PC-3 (cell line): ENCODE measurements at regions not wholly inside any gene's neighbourhood (a gene's known extent, or its start where the extent isn't known, plus 50 kb on each side); places are given as distances from the start of the nearest gene placed in this dataset.

Source experiments
- ATAC-seq: fragments of 200-7000 bp; cut with Tn5 transposase; 2 replicates; pipeline ENCODE4 v1.9.1; 2020; ENCODE audit warnings: mild to moderate bottlenecking, moderate library complexity
- BruUV-seq: library from RNA; stranded (reverse); fragments of 400-500 nt; replicated peaks from 2 replicates; lab custom pipeline; 2021; lab: Mats Ljungman, UMichigan
- CTCF ChIA-PET: fragments of 300-600 bp; sonication (Branson Sonifier 250); formaldehyde crosslinking; loops from one replicate; lab custom pipeline; 2022; ENCODE audit warnings: antibody characterized with exemption; lab: Charles Lee
- POLR2A ChIA-PET: fragments of 300-600 bp; sonication (Branson Sonifier 250); formaldehyde crosslinking; loops from one replicate; lab custom pipeline; 2022; ENCODE audit warnings: antibody characterized with exemption; ENCODE audit not compliant: unreplicated experiment; lab: Charles Lee
- DNase-seq: peaks from one replicate; pipeline ENCODE4 v3.0.0-alpha.2; 2015
- H2AFZ ChIP-seq: fragments of 300-600 bp; sonication (generic); 2 replicates; pipeline ENCODE4 v1.6.0; 2016; ENCODE audit warnings: antibody characterized with exemption, low read length
- H3F3A ChIP-seq: fragments of 300-600 bp; sonication (generic); one replicate; pipeline ENCODE4 v1.6.0; 2017; ENCODE audit warnings: antibody characterized with exemption, low read length, control low read depth, mild to moderate bottlenecking; ENCODE audit not compliant: unreplicated experiment
- H3K27ac ChIP-seq: fragments of 300-600 bp; sonication (generic); 2 replicates; pipeline ENCODE4 v1.5.1; 2016; ENCODE audit warnings: mild to moderate bottlenecking, low read length
- H3K27me3 ChIP-seq: fragments of 300-600 bp; sonication (generic); 2 replicates; pipeline ENCODE4 v1.6.1; 2016; ENCODE audit warnings: low read length, mixed read lengths
- H3K36me3 ChIP-seq: fragments of 300-600 bp; sonication (generic); 2 replicates; pipeline ENCODE4 v1.6.1; 2016; ENCODE audit warnings: low read depth, mixed run types, low read length, mixed read lengths
- H3K4me1 ChIP-seq: fragments of 300-600 bp; sonication (generic); 2 replicates; pipeline ENCODE4 v1.5.1; 2016; ENCODE audit warnings: low read length; ENCODE audit not compliant: insufficient read depth
- H3K4me2 ChIP-seq: fragments of 300-600 bp; sonication (generic); 2 replicates; pipeline ENCODE4 v1.6.0; 2016; ENCODE audit warnings: low read length
- H3K4me3 ChIP-seq: fragments of 300-600 bp; sonication (generic); 2 replicates; pipeline ENCODE4 v1.5.1; 2016; ENCODE audit warnings: mild to moderate bottlenecking, low read length, mixed read lengths
- H3K79me2 ChIP-seq: fragments of 300-600 bp; sonication (generic); 2 replicates; pipeline ENCODE4 v1.6.1; 2017; ENCODE audit warnings: low read length, mixed read lengths
- H3K9ac ChIP-seq: fragments of 300-600 bp; sonication (generic); 2 replicates; pipeline ENCODE4 v1.6.0; 2016; ENCODE audit warnings: mild to moderate bottlenecking, low read length
- H3K9me2 ChIP-seq: fragments of 300-600 bp; sonication (generic); replicated peaks from 2 replicates; pipeline ENCODE4 v1.6.1; 2016; ENCODE audit warnings: mixed run types, low read length, mixed read lengths
- H3K9me3 ChIP-seq: fragments of 300-600 bp; sonication (generic); 2 replicates; pipeline ENCODE4 v1.6.1; 2016; ENCODE audit warnings: low read length, mixed read lengths
- H4K20me1 ChIP-seq: fragments of 300-600 bp; sonication (generic); 2 replicates; pipeline ENCODE4 v1.6.1; 2016; ENCODE audit warnings: low read length, mixed read lengths
- EZH2 ChIP-seq: fragments of 300-600 bp; sonication (generic); IDR thresholded peaks from one replicate; pipeline ENCODE4 v1.6.1; 2017; ENCODE audit warnings: antibody characterized with exemption, mild to moderate bottlenecking, low read length; ENCODE audit not compliant: unreplicated experiment
- EZH2phosphoT487 ChIP-seq: fragments of 300-600 bp; sonication (generic); IDR thresholded peaks from 2 replicates; pipeline ENCODE4 v1.6.1; 2018; ENCODE audit warnings: mild to moderate bottlenecking, antibody characterized with exemption, low read length, borderline replicate concordance
- intact Hi-C: fragments of 100-400 bp; cut with micrococcal nuclease; formaldehyde crosslinking; loops from 2 replicates; pipeline ENCODE4 v1.9.0; 2023
- TF ChIP-seq, protein P1 (sequence below): fragments of 300-600 bp; sonication (generic); conservative IDR thresholded peaks from 2 replicates; pipeline ENCODE4 v1.5.1; 2017; ENCODE audit warnings: antibody characterized with exemption, low read depth, mild to moderate bottlenecking, low read length

DNA sequence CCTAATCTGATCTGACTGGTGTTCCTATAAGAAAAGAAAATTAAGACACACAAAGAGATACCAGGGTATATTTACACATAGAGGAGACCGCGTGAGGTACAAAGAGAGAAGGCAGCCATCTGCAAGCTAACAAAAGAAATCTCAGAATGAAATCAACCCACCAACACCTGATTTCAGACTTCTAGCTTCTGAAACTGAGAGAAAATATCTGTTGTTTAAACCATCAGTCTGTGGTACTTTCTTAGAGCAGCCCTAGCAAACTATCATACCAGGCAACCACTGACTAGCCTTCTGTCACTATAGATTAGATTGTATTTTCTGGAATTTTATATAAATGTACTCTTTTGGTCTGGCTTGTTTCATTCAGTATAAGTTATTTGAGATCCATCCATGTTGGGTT is 779.3 kb upstream of the ACO1 start:
- Histone ChIP-seq H3K4me1 (no peaks in the 10 kb centered on the region), H3K36me3 (no peaks in the 10 kb centered on the region), H3K9me3 (no peaks in the 10 kb centered on the region), H3K27me3 (no peaks in the 10 kb centered on the region), H4K20me1 (no peaks in the 10 kb centered on the region), H3K4me2 (no peak overlapping the region), H3K27ac (no peak overlapping the region), H3K79me2 (no peaks in the 10 kb centered on the region), H3F3A (no peaks in the 10 kb centered on the region), H3K9me2 (no peaks in the 10 kb centered on the region), H3K4me3 (no peak overlapping the region), H2AFZ (no peak overlapping the region), H3K9ac (no peak overlapping the region)
- ATAC-seq (no peak), DNase-seq (no peak)
- POLR2A ChIA-PET, result no interaction called here
- CTCF ChIA-PET, result no interaction called here
- intact Hi-C loops, result no loop called here
- no TSS peak for BruUV-seq
- TF ChIP-seq, protein P1, sequence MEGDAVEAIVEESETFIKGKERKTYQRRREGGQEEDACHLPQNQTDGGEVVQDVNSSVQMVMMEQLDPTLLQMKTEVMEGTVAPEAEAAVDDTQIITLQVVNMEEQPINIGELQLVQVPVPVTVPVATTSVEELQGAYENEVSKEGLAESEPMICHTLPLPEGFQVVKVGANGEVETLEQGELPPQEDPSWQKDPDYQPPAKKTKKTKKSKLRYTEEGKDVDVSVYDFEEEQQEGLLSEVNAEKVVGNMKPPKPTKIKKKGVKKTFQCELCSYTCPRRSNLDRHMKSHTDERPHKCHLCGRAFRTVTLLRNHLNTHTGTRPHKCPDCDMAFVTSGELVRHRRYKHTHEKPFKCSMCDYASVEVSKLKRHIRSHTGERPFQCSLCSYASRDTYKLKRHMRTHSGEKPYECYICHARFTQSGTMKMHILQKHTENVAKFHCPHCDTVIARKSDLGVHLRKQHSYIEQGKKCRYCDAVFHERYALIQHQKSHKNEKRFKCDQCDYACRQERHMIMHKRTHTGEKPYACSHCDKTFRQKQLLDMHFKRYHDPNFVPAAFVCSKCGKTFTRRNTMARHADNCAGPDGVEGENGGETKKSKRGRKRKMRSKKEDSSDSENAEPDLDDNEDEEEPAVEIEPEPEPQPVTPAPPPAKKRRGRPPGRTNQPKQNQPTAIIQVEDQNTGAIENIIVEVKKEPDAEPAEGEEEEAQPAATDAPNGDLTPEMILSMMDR, result no peak
- no peak for TF ChIP-seq EZH2phosphoT487
- TF ChIP-seq EZH2, result no peak

DNA sequence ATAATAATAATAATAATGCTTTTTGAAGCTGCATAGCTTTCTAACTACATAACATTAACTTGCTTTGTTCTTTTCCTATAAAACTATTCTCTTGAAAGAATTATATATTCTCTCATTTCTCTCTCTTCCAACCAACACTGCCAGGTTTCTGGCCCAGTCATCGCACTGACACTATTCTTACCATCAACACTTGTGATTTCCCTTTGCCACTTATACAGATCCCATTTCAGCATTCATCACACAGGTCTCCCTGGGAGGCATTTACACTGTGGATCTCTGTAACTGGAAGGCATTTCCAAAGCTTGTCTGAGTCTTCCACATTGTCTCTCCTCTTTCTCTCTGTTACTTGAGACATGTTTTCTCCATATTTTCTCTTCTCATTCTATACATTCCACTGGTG is 777.8 kb upstream of the ACO1 start:
- Histone ChIP-seq H3F3A (no peaks in the 10 kb centered on the region), H3K36me3 (no peaks in the 10 kb centered on the region), H2AFZ (no peak overlapping the region), H3K4me2 (no peak overlapping the region), H4K20me1 (no peaks in the 10 kb centered on the region), H3K9me2 (no peaks in the 10 kb centered on the region), H3K9ac (no peak overlapping the region), H3K79me2 (no peaks in the 10 kb centered on the region), H3K9me3 (no peaks in the 10 kb centered on the region), H3K27me3 (no peaks in the 10 kb centered on the region), H3K4me1 (no peaks in the 10 kb centered on the region), H3K4me3 (no peak overlapping the region), H3K27ac (no peak overlapping the region)
- ChIA-PET CTCF (no interaction called here), POLR2A (no interaction called here)
- intact Hi-C loops, result no loop called here
- no peak for DNase-seq
- TF ChIP-seq EZH2phosphoT487, result no peak
- TF ChIP-seq, protein P1, result no peak
- no peak for TF ChIP-seq EZH2
- no TSS peak for BruUV-seq
- no peak for ATAC-seq

DNA sequence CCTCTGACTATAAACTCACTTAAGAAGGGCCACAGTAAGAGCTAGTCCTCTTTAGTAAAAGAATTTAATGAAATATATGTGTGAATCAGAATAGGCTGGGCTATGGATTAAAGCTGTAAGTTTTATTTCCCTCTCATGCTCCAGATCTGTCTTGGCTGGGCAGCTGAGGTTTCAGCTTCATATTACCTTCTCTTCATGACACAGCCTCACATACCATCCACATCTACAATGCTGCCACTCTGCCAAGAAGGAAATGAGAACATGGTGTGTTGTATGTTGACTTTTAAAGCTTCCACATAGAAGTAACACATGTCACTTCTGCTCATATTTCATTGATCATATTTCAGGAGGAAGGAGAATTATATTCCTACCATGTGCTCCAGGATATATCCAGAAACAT is 776.0 kb upstream of the ACO1 start:
- no peak overlapping the region for H3K27ac ChIP-seq
- no peaks in the 10 kb centered on the region for H3K79me2 ChIP-seq
- no peaks in the 10 kb centered on the region for H3K27me3 ChIP-seq
- H3K36me3 ChIP-seq, result no peaks in the 10 kb centered on the region
- H2AFZ ChIP-seq, result no peak overlapping the region
- H3K4me1 ChIP-seq, result no peaks in the 10 kb centered on the region
- no peaks in the 10 kb centered on the region for H3K9me3 ChIP-seq
- H4K20me1 ChIP-seq, result no peaks in the 10 kb centered on the region
- ChIA-PET POLR2A (no interaction called here), CTCF (no interaction called here)
- no TSS peak for BruUV-seq
- no peak overlapping the region for H3K4me2 ChIP-seq
- DNase-seq (peak; percentile 12), ATAC-seq (no peak)
- TF ChIP-seq, protein P1, result no peak
- TF ChIP-seq EZH2 (no peak), EZH2phosphoT487 (no peak)
- H3K9me2 ChIP-seq, result no peaks in the 10 kb centered on the region
- H3K9ac ChIP-seq, result no peak overlapping the region
- intact Hi-C loops, result no loop called here
- H3K4me3 ChIP-seq, result no peak overlapping the region
- H3F3A ChIP-seq, result no peaks in the 10 kb centered on the region
